Ovary (tissue), 3 donors: ENCODE measurements at regions not wholly inside any gene's neighbourhood (a gene's known extent, or its start where the extent isn't known, plus 50 kb on each side); places are given as distances from the start of the nearest gene placed in this dataset.

Experiments used
- CTCF ChIP-seq, 3 donors: fragments of 450-650 bp in 2 of 3; fragments of 200-600 bp in 1 of 3; IDR thresholded peaks; one replicate each; pipeline versions ENCODE4 v1.5.1 to v1.8.0; 2016 to 2022; ENCODE audit warnings: antibody characterized with exemption in 3 of 3, mild to moderate bottlenecking in 1 of 3
- EP300 ChIP-seq: sonication (generic); formaldehyde crosslinking; IDR thresholded peaks from one replicate; pipeline ENCODE4 v1.6.1; 2017; ENCODE audit warnings: antibody characterized with exemption
- POLR2A ChIP-seq: fragments of 450-650 bp; IDR thresholded peaks from one replicate; pipeline ENCODE4 v1.6.1; 2017; ENCODE audit warnings: antibody characterized with exemption, mild to moderate bottlenecking, moderate library complexity
- donor health status: DM: no; HTN: no; CAD: no.

DNA sequence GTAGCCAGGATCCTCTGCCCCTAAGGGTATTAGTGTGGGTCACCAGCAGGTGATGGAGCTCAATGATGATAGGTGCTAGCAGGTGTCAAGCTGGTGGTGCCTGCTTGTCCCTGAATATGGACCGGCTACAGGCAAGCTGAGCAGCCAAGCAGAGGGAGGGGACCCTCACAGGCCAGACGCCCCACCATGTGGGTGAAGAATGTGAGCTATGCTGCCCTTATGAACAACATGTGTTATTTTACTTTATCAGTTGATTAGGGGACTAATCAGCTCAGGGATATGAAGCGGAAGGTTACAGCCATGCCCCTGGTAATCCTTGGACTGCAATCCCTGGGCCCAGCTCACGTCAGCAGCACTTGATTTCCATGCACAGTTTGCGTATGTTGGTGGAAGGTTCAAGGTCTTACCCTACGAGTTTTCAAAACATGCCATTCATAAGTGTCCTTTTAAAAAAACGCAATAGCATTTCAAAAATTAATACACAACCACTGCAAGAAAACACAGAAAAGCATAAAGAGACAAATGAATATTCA lies 106.0 kb downstream of the CDC7 start:
- TF ChIP-seq CTCF (IDR thresholded peaks at IDR 0.05) (no peak), POLR2A (no peak), EP300 (no peak)
